ENCODE measurements at regions not wholly inside any gene's neighbourhood (a gene's known extent, or its start where the extent isn't known, plus 50 kb on each side); places are given as distances from the start of the nearest gene placed in this dataset.

DNA sequence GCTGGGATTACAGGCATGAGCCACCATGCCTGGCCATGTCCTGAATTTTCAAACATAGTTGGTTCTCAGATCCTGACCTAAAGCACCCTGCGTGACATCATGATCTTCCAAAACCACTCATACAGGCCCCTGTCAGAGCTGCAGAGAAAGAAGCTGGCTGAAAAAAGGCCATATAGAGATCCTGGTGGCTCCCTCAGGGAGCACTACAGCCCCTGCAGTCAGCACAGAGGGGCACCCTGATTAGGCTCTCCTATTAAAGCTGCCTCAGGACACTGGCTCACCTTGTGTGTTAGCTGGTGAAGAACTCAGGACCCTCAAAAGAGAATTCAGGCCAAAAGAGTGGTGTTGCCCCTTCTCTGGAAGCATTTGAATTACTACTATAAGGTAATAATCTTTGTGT is 249.7 kb upstream of the MCTP2 start:
- H3K4me1 Mint-ChIP-seq (ENCODE audit: low read depth): peaks cover 4% of the 10 kb centered on the region
- H3K9me3 Mint-ChIP-seq: no peaks in the 10 kb centered on the region
- H3K27ac Mint-ChIP-seq: no peak overlapping the region
- ATAC-seq (replicated peaks in 1 of 2) (no peak), DNase-seq (no peak)
- H3K27me3 Mint-ChIP-seq (ENCODE audit: low read depth): no peaks in the 10 kb centered on the region
- H3K4me3 Mint-ChIP-seq: no peak overlapping the region
- no peaks in the 10 kb centered on the region for H3K36me3 Mint-ChIP-seq (ENCODE audit: insufficient read depth in 2 of 2)

DNA sequence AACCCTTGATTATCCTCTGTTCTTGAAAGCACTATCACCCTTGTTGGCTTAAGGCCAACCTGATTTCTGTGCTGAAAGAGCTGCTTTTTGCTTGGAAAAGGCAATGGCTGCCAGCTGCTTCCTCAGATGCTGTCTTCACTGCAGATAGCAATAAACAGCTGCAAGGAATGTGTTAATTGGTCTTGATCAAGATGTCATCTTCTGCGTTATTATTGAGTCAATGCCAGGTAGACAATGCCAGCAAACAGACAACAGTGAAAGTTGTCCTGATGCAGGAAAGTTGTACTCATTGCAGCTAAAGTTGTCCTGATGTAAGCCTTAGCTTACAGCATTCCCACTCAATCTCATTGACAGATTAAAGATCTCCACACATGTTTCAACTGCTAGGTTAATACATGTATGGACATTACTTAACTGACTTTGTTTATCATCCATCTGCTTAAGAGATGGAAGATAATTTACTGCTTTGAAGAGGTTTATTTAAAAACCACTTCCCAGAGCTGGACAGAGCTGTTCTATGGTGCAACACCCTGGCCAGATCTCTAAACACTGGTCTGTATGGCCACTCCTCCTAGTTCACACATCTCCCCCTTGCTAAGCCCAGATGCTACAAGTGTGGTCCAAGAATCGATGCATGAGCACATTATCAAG is 251.0 kb upstream of the MCTP2 start:
- Mint-ChIP-seq H3K27me3 (ENCODE audit: low read depth) (no peaks in the 10 kb centered on the region), H3K9me3 (no peaks in the 10 kb centered on the region), H3K4me3 (no peak overlapping the region), H3K36me3 (ENCODE audit: insufficient read depth in 2 of 2) (no peaks in the 10 kb centered on the region), H3K4me1 (ENCODE audit: low read depth) (no peaks in the 10 kb centered on the region), H3K27ac (no peak overlapping the region)
- DNase-seq: no peak
- ATAC-seq (replicated peaks in 1 of 2): no peak

DNA sequence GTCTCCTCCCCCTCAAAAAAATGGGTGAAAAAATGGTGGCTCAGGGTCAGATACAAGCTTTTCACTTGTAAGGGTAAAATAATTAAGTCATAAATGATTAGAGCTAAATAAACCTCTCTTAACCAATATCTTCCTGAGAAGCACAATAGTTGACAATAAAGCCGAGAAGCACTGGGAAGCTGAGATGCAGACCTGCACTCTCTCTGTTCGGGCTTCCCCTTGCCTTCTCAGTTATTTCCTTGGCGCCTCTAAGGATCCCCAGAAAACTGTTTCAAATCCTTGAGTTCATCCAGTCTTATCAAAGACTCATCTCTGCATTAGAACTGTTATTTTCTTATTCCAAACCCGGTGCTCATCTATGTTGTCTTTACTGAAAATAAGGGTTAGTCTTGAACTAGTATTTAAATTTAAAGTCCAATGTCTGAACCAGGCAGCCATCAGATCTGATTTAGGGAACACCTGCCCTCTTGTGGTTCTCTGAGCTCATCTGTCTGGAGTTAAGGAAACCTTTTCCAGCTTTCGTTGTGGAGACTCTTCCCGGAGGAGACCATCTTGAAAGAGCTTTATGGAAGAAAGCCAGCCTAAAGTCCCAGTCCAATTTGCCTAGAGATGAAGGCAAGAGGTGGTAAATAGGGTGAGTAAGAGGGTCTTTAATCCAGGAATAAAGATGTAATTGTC is 256.4 kb upstream of the MCTP2 start:
- no peak for DNase-seq
- no peak for ATAC-seq (replicated peaks in 1 of 2)
- H3K9me3 Mint-ChIP-seq: no peaks in the 10 kb centered on the region
- no peaks in the 10 kb centered on the region for H3K36me3 Mint-ChIP-seq (ENCODE audit: insufficient read depth in 2 of 2)
- H3K27ac Mint-ChIP-seq: no peak overlapping the region
- no peaks in the 10 kb centered on the region for H3K27me3 Mint-ChIP-seq (ENCODE audit: low read depth)
- H3K4me1 Mint-ChIP-seq (ENCODE audit: low read depth): no peaks in the 10 kb centered on the region
- H3K4me3 Mint-ChIP-seq: no peak overlapping the region

DNA sequence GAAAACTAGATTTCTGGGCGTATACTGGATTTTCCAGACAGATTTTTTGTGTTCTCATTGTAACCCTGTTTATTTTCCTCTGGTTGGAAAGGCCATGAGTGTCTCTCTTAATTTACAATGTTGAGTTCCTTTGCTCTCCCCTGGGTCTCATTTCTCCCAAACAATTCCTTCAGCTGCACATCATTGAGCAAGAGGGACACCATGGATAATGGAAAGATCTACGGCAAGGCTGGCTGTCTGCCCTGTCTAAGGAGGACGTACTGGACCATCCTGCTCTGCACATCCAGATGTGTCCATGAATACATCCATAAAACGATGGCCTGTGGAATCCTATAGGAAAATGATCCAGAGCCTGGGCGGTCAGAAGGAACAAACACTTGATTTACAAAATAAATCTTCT is 258.1 kb upstream of the MCTP2 start:
- no peak for DNase-seq
- no peaks in the 10 kb centered on the region for H3K9me3 Mint-ChIP-seq
- no peak for ATAC-seq (replicated peaks in 1 of 2)

DNA sequence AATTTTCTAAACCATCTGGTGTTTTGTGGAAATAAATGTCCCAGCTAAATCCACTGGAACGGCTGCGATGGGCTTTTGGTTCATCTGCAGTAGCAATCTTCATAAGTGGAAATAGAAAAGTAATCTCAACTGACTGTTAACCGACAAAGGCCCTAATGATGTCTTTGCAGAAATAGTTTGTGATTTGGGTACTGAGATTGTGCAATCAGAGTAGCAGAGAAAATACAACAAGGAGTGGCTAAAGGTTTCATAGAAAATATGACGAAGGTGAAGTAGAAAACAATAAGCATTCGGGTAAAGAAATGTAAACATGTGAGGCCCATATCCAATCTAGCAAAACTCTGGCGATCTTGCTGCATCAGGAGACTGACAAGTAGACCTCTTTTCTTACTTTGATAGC is 262.6 kb upstream of the MCTP2 start:
- no peak overlapping the region for H3K27ac Mint-ChIP-seq
- H3K4me1 Mint-ChIP-seq (ENCODE audit: low read depth): no peaks in the 10 kb centered on the region
- no peak overlapping the region for H3K4me3 Mint-ChIP-seq
- no peaks in the 10 kb centered on the region for H3K9me3 Mint-ChIP-seq
- H3K36me3 Mint-ChIP-seq (ENCODE audit: insufficient read depth in 2 of 2): no peaks in the 10 kb centered on the region
- peaks cover 6% of the 10 kb centered on the region for H3K27me3 Mint-ChIP-seq (ENCODE audit: low read depth)
- ATAC-seq (replicated peaks in 1 of 2) (no peak), DNase-seq (no peak)

More for the DNA sequence above, 258.1 kb upstream of the MCTP2 start:
- Mint-ChIP-seq H3K36me3 (ENCODE audit: insufficient read depth in 2 of 2) (no peaks in the 10 kb centered on the region), H3K27me3 (ENCODE audit: low read depth) (no peaks in the 10 kb centered on the region), H3K4me3 (no peak overlapping the region), H3K4me1 (ENCODE audit: low read depth) (no peaks in the 10 kb centered on the region), H3K27ac (no peak overlapping the region)

DNA sequence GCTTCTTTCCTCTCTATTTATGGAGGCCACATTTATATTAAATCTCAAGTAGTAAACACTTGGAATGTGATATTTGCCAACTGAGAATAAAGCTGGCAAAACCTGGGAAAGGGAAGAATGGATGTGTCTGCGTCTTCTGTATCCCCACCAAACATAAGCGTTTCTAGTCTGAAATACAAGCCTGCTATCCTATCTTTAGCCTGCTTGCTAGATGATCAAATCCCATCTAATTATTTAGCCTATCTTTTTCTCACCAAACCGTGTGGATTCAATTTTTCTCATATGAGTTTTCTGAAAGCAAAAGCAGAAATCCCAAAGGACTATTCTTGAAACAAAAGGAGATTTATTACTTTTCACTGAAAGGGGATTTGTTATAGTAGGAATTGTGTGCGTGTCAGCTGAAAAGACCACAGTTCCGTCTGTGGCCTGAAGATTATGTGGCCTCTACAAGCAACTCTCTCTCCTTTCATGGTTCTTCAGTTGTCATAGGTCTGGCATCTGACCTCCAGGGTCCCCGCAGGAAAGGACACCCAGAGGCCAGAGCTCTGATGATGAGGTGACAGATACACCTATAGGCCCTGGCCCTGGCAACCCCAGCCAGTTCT is 266.0 kb upstream of the MCTP2 start:
- no peaks in the 10 kb centered on the region for H3K36me3 Mint-ChIP-seq (ENCODE audit: insufficient read depth in 2 of 2)
- H3K4me3 Mint-ChIP-seq: no peak overlapping the region
- DNase-seq (no peak), ATAC-seq (replicated peaks in 1 of 2) (no peak)
- H3K9me3 Mint-ChIP-seq: no peaks in the 10 kb centered on the region
- H3K27me3 Mint-ChIP-seq (ENCODE audit: low read depth): peaks cover 6% of the 10 kb centered on the region
- no peaks in the 10 kb centered on the region for H3K4me1 Mint-ChIP-seq (ENCODE audit: low read depth)
- H3K27ac Mint-ChIP-seq: no peak overlapping the region

DNA sequence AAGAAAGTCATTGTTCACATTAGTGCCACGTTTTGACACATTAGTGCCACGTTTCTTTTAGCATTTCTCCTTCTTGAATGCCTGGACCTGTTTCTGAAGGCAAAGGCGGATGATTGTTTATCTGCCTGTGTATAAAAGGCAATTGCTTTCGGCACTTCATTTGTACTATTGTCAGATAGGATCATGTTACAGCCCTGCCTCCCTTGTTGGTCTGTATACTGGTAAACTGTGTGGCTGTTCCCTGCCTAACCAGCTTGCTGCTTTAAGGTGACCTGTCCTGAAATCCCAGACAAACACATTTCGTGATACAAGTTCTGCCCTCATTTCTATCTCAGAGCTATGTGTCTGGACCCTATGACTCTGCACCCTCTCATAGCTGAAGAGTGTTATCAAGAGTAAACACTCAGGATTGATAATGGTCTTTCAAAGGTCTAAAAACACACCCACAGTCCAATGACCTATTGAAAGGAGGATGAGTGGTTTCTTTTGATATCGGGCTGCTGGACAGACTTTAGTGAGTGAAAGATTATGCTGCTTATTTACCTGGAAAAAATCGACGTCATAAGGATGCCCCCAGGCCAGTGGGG is 276.3 kb upstream of the MCTP2 start:
- Mint-ChIP-seq H3K36me3 (ENCODE audit: insufficient read depth in 2 of 2) (no peaks in the 10 kb centered on the region), H3K27ac (no peak overlapping the region), H3K4me1 (ENCODE audit: low read depth) (no peaks in the 10 kb centered on the region), H3K9me3 (no peaks in the 10 kb centered on the region), H3K4me3 (no peak overlapping the region), H3K27me3 (ENCODE audit: low read depth) (no peaks in the 10 kb centered on the region)
- ATAC-seq (replicated peaks in 1 of 2) (no peak), DNase-seq (no peak)

DNA sequence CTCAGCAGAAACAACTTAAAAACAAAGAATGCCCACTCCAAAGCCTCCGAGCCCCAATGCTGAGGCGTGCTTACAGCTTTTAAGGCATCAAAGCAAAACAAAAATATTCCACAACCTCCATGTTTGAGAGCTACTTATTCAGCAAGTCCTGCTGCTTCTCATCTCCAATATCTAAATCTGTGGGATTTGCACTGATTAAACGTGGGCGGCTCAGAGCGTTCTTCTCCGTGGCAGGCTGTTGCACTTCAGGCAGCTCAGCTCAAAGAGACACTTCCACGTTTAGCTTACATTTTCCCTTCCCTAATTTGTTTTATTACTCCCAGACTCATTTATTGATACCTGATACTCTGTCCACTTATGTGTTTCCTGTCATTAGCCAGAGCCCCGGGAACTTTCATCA is 282.6 kb upstream of the MCTP2 start:
- Mint-ChIP-seq H3K27me3 (ENCODE audit: low read depth) (no peaks in the 10 kb centered on the region), H3K27ac (no peak overlapping the region), H3K36me3 (ENCODE audit: insufficient read depth in 2 of 2) (no peaks in the 10 kb centered on the region), H3K9me3 (no peaks in the 10 kb centered on the region), H3K4me1 (ENCODE audit: low read depth) (no peaks in the 10 kb centered on the region), H3K4me3 (no peak overlapping the region)
- no peak for DNase-seq
- no peak for ATAC-seq (replicated peaks in 1 of 2)

DNA sequence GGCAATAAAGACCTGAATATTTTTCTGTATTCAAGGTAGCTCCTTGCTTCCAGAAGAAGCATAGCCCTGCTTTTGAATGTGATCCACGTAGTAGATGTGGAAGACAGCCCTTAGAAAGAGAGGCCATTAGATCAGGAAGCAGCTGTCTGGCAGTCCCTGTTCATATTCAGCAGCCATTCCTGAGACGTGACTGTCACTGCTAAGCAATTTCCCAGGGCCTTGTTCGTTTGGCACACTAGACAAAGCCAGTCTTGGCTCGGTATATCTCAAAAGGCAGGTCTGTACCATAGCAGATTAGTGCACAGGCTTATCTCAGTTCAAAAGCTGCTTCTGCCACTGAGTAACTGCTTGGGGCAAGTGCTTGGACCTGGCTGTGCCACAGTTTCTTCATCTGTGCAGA is 287.8 kb upstream of the MCTP2 start:
- H3K27ac Mint-ChIP-seq: no peak overlapping the region
- H3K4me3 Mint-ChIP-seq: no peak overlapping the region
- H3K9me3 Mint-ChIP-seq: no peaks in the 10 kb centered on the region
- DNase-seq (no peak), ATAC-seq (replicated peaks in 1 of 2) (no peak)
- H3K27me3 Mint-ChIP-seq (ENCODE audit: low read depth): no peaks in the 10 kb centered on the region
- H3K36me3 Mint-ChIP-seq (ENCODE audit: insufficient read depth in 2 of 2): no peaks in the 10 kb centered on the region
- no peaks in the 10 kb centered on the region for H3K4me1 Mint-ChIP-seq (ENCODE audit: low read depth)

DNA sequence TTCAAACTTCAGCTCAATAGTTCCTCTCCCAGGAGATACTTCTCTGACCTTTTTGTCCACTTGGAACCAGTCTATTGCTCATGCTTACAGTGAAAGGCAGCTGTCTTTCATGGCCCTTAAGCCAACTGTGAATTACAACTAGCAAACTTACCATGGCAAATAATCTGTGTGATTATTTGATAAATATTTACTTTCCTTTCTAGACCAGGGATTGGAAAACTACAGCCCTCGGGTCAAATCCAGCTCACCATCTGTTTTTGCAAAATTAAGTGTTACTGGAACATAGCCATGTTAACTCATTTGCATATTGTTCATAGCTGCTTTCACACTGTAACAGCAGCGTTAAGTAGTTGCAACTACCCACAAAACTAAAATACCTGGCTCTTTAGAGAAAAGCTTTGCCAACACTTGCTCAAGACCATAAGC is 289.1 kb upstream of the MCTP2 start:
- no peaks in the 10 kb centered on the region for H3K4me1 Mint-ChIP-seq (ENCODE audit: low read depth)
- no peaks in the 10 kb centered on the region for H3K36me3 Mint-ChIP-seq (ENCODE audit: insufficient read depth in 2 of 2)
- H3K9me3 Mint-ChIP-seq: no peaks in the 10 kb centered on the region
- no peak overlapping the region for H3K4me3 Mint-ChIP-seq
- no peak for ATAC-seq (replicated peaks in 1 of 2)
- H3K27ac Mint-ChIP-seq: no peak overlapping the region
- H3K27me3 Mint-ChIP-seq (ENCODE audit: low read depth): no peaks in the 10 kb centered on the region
- DNase-seq: no peak

DNA sequence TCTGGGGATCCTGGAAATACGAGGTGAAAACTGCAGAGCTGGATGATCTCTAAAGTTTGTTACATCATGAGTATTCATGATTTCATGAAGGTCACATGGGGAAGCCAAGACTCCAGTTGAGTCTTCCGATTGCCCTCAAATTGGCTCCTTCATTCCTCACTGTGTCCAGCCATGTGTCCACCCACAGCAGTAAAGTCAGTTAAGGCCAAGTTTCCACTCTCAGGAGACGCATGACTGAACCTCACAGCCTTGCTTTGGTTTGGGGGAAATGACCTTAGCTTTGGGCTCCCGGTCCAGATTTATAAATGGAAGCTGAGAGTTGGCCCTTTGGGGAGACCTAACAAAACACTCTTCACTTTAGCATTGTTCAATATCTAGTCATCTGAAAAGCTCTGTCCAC is 289.7 kb upstream of the MCTP2 start:
- no peak for DNase-seq
- H3K27ac Mint-ChIP-seq: no peak overlapping the region
- no peaks in the 10 kb centered on the region for H3K27me3 Mint-ChIP-seq (ENCODE audit: low read depth)
- no peaks in the 10 kb centered on the region for H3K4me1 Mint-ChIP-seq (ENCODE audit: low read depth)
- H3K9me3 Mint-ChIP-seq: no peaks in the 10 kb centered on the region
- H3K36me3 Mint-ChIP-seq (ENCODE audit: insufficient read depth in 2 of 2): no peaks in the 10 kb centered on the region
- H3K4me3 Mint-ChIP-seq: no peak overlapping the region
- no peak for ATAC-seq (replicated peaks in 1 of 2)

DNA sequence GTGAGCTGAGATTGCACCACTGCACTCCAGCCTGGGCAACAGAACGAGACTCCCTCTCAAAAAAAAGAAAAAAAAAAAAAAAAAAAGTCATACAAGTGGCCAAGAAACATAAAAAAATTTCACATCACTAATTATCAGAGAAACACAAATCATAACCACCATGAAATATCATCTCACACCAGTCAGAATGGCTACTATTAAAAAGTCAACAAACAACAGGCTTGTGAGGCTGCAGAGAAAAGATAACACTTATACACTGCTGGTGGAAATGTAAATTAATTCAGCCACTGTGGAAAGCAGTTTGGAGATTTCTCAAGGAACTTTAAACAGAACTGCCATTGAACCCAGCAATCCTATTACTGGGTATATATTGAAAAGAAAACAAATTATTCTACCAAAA is 291.1 kb upstream of the MCTP2 start:
- ATAC-seq (replicated peaks in 1 of 2): no peak
- Mint-ChIP-seq H3K36me3 (ENCODE audit: insufficient read depth in 2 of 2) (no peaks in the 10 kb centered on the region), H3K27me3 (ENCODE audit: low read depth) (no peaks in the 10 kb centered on the region), H3K9me3 (no peaks in the 10 kb centered on the region), H3K4me3 (no peak overlapping the region), H3K27ac (no peak overlapping the region), H3K4me1 (ENCODE audit: low read depth) (no peaks in the 10 kb centered on the region)
- no peak for DNase-seq

DNA sequence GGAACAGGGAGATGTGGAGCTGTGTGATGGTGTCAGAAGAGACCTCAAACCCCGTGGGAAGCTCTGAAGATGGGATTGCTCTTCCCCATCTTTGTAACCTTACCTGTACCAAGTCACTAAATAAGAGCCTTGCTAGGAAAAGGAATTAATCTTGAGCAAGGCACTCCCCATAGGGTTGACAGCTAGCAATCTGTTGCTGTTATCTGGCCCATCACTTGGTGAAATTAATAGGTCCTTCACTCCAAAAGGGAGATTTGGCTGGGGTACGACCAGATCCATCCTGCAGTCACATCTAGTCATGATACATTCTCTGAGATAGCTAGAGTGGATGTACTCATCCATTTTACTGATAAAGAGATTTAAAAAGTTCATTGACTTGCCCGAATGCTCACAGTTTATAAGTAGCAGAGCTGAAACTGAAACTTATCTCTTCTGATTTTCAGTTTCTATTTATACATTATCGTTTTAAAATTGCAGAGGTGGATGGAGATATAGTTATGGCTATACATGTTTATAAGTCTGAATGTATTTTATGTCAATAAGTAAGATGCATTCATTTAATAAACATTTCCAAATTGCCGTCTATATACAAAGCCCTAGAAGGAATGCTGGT is 299.1 kb upstream of the MCTP2 start:
- no peak overlapping the region for H3K4me3 Mint-ChIP-seq
- DNase-seq (no peak), ATAC-seq (replicated peaks in 1 of 2) (no peak)
- H3K4me1 Mint-ChIP-seq (ENCODE audit: low read depth): no peaks in the 10 kb centered on the region
- H3K36me3 Mint-ChIP-seq (ENCODE audit: insufficient read depth in 2 of 2): no peaks in the 10 kb centered on the region
- no peaks in the 10 kb centered on the region for H3K9me3 Mint-ChIP-seq
- H3K27ac Mint-ChIP-seq: no peak overlapping the region
- no peaks in the 10 kb centered on the region for H3K27me3 Mint-ChIP-seq (ENCODE audit: low read depth)
